ENCODE measurements at regions not wholly inside any gene's neighbourhood (a gene's known extent, or its start where the extent isn't known, plus 50 kb on each side); places are given as distances from the start of the nearest gene placed in this dataset.

DNA sequence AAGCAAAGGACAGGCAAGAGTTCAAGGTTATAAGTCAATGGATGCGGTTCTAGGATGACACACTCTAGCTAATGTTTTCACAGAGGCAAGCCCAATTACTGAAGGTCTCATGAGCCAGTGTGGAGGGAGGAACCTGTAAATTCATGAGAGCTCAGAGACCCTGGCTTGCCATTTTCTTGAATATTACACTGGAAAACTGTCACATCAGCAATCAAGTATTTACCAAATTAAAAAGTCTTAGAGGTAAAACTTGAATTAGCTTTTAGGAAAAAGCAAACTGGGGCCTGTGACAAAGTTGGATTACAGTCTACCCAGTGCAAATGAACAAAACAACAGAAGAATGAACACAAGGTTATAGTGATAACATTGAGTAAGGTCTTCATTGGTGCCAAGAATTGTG, 636.9 kb upstream of the TLE4 start:
- H3F3A ChIP-seq (ENCODE audit: insufficient read depth) = no peaks in the 10 kb centered on the region

GRCh38 chr9:78938821-78939220, 632.9 kb upstream of the TLE4 start:
- Histone ChIP-seq H3K79me2 (ENCODE audit: insufficient read depth, low read length) (no peaks in the 10 kb centered on the region), H3K27ac (ENCODE audit: low read depth, low read length) (no peak overlapping the region), H3K4me2 (ENCODE audit: low read depth, low read length, poor library complexity, severe bottlenecking) (no peak overlapping the region), H3K36me3 (ENCODE audit: low read length) (no peaks in the 10 kb centered on the region), H3K9me2 (replicated peaks; ENCODE audit: insufficient read depth, low read length) (no peaks in the 10 kb centered on the region), H3K9ac (ENCODE audit: low read length) (no peak overlapping the region), H2AFZ (ENCODE audit: low read depth, low read length, severe bottlenecking) (no peak overlapping the region), H3K27me3 (ENCODE audit: low read length) (no peaks in the 10 kb centered on the region), H3K4me3 (ENCODE audit: insufficient read depth, low read length, poor library complexity, severe bottlenecking) (no peak overlapping the region), H3F3A (ENCODE audit: insufficient read depth) (no peaks in the 10 kb centered on the region), H4K20me1 (ENCODE audit: low read depth, low read length) (no peaks in the 10 kb centered on the region), H3K9me3 (ENCODE audit: insufficient read depth, low read length) (no peaks in the 10 kb centered on the region)
- TF ChIP-seq EZH2phosphoT487 (conservative IDR thresholded peaks at IDR 0.05; ENCODE audit: low read length) = no peak
- TF ChIP-seq, protein P1, sequence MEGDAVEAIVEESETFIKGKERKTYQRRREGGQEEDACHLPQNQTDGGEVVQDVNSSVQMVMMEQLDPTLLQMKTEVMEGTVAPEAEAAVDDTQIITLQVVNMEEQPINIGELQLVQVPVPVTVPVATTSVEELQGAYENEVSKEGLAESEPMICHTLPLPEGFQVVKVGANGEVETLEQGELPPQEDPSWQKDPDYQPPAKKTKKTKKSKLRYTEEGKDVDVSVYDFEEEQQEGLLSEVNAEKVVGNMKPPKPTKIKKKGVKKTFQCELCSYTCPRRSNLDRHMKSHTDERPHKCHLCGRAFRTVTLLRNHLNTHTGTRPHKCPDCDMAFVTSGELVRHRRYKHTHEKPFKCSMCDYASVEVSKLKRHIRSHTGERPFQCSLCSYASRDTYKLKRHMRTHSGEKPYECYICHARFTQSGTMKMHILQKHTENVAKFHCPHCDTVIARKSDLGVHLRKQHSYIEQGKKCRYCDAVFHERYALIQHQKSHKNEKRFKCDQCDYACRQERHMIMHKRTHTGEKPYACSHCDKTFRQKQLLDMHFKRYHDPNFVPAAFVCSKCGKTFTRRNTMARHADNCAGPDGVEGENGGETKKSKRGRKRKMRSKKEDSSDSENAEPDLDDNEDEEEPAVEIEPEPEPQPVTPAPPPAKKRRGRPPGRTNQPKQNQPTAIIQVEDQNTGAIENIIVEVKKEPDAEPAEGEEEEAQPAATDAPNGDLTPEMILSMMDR (IDR thresholded peaks at IDR 0.05; ENCODE audit: insufficient read depth, low read length, poor library complexity, severe bottlenecking) = no peak

More for the DNA sequence above, 636.9 kb upstream of the TLE4 start:
- Histone ChIP-seq H3K27ac (ENCODE audit: low read depth, low read length) (no peak overlapping the region), H3K79me2 (ENCODE audit: insufficient read depth, low read length) (no peaks in the 10 kb centered on the region), H3K9me3 (ENCODE audit: insufficient read depth, low read length) (no peaks in the 10 kb centered on the region), H2AFZ (ENCODE audit: low read depth, low read length, severe bottlenecking) (no peak overlapping the region), H3K4me2 (ENCODE audit: low read depth, low read length, poor library complexity, severe bottlenecking) (no peak overlapping the region), H4K20me1 (ENCODE audit: low read depth, low read length) (no peaks in the 10 kb centered on the region), H3K9ac (ENCODE audit: low read length) (no peak overlapping the region), H3K4me3 (ENCODE audit: insufficient read depth, low read length, poor library complexity, severe bottlenecking) (no peak overlapping the region), H3K27me3 (ENCODE audit: low read length) (no peaks in the 10 kb centered on the region), H3K36me3 (ENCODE audit: low read length) (no peaks in the 10 kb centered on the region), H3K9me2 (replicated peaks; ENCODE audit: insufficient read depth, low read length) (no peaks in the 10 kb centered on the region)
- TF ChIP-seq, protein P1 (IDR thresholded peaks at IDR 0.05; ENCODE audit: insufficient read depth, low read length, poor library complexity, severe bottlenecking) = no peak
- no peak for TF ChIP-seq EZH2phosphoT487 (conservative IDR thresholded peaks at IDR 0.05; ENCODE audit: low read length)

DNA sequence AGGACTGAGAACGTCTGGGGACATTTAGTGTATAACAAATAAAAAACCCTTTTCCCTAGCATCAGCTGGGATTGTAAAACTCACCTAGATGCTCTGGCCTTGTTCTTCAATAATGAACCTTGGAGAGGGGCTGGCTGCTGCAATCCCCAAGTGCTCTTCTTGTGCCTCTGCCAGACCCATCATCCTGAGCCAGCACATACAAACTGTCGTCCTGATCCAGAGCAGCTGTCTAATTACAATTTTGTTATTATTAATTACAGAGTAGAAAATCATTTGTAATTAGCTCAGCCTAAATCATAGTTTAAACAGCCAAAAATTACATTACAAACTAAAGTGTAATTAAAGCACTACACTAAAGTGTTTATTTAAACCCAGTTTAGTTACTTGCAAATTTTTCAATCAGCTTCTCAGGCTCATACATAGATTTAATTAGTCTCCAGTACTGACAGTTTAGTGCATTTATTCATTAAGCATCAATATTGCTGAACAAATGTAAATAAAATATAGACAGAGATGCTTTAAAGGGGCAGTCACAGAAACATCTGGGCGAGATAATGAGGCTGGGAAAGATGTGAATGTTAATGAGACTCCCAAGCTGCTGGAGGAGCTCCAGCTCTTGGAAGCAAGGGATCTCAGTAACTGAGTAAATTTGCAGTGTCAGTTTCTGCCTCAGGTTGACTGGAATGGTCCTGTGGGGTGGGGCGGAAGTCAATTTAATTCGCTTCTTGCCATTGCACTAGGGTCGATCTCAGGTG, 632.3 kb upstream of the TLE4 start:
- no peaks in the 10 kb centered on the region for H3F3A ChIP-seq (ENCODE audit: insufficient read depth)
- H3K36me3 ChIP-seq (ENCODE audit: low read length) = no peaks in the 10 kb centered on the region
- H3K27me3 ChIP-seq (ENCODE audit: low read length) = no peaks in the 10 kb centered on the region
- H3K79me2 ChIP-seq (ENCODE audit: insufficient read depth, low read length) = no peaks in the 10 kb centered on the region
- H3K4me3 ChIP-seq (ENCODE audit: insufficient read depth, low read length, poor library complexity, severe bottlenecking) = no peak overlapping the region
- no peak overlapping the region for H3K9ac ChIP-seq (ENCODE audit: low read length)
- H3K4me2 ChIP-seq (ENCODE audit: low read depth, low read length, poor library complexity, severe bottlenecking) = no peak overlapping the region
- no peak for TF ChIP-seq EZH2phosphoT487 (conservative IDR thresholded peaks at IDR 0.05; ENCODE audit: low read length)
- TF ChIP-seq, protein P1 (IDR thresholded peaks at IDR 0.05; ENCODE audit: insufficient read depth, low read length, poor library complexity, severe bottlenecking) = no peak
- no peak overlapping the region for H3K27ac ChIP-seq (ENCODE audit: low read depth, low read length)
- no peak overlapping the region for H2AFZ ChIP-seq (ENCODE audit: low read depth, low read length, severe bottlenecking)
- H3K9me2 ChIP-seq (replicated peaks; ENCODE audit: insufficient read depth, low read length) = no peaks in the 10 kb centered on the region
- no peaks in the 10 kb centered on the region for H3K9me3 ChIP-seq (ENCODE audit: insufficient read depth, low read length)
- H4K20me1 ChIP-seq (ENCODE audit: low read depth, low read length) = no peaks in the 10 kb centered on the region
